HG02870 (cell line): ENCODE measurements at regions not wholly inside any gene's neighbourhood (a gene's known extent, or its start where the extent isn't known, plus 50 kb on each side); places are given as distances from the start of the nearest gene placed in this dataset.
"Not testable (repeated sequence)": the region's sequence is repeated elsewhere in the genome, so short reads cannot be mapped to it uniquely, and the experiment has no call there.

Experiments
- ATAC-seq: cut with Tn5 transposase; IDR thresholded peaks from one replicate; pipeline ENCODE4 v1.9.1; 2021; ENCODE audit warnings: mild to moderate bottlenecking, moderate library complexity; ENCODE audit not compliant: unreplicated experiment

GRCh38 chr10:106111246-106111645 is 1053.3 kb downstream of the SORCS1 start:
- no peak for ATAC-seq

GRCh38 chr10:106107706-106108105 is 1056.8 kb downstream of the SORCS1 start:
- ATAC-seq: no peak

- no peak for ATAC-seq
Observed at GRCh38 chr10:106106114-106106513, 1058.4 kb downstream of the SORCS1 start.

- no peak for ATAC-seq
Observed at GRCh38 chr10:106089855-106090254, 1074.7 kb downstream of the SORCS1 start.

GRCh38 chr10:106086391-106086790 is 1078.1 kb downstream of the SORCS1 start:
- ATAC-seq: no peak

GRCh38 chr10:106083572-106083971 is 1080.9 kb downstream of the SORCS1 start:
- ATAC-seq: no peak

GRCh38 chr10:106082865-106083264 is 1081.6 kb downstream of the SORCS1 start:
- no peak for ATAC-seq

- no peak for ATAC-seq
Observed at GRCh38 chr10:106078895-106079576, 1085.5 kb downstream of the SORCS1 start.

GRCh38 chr10:106076496-106076895 is 1088.0 kb downstream of the SORCS1 start:
- no peak for ATAC-seq

- ATAC-seq: no peak
Observed at GRCh38 chr10:106053061-106053460, 1111.4 kb downstream of the SORCS1 start.

GRCh38 chr10:106044503-106044902 is 1120.0 kb downstream of the SORCS1 start:
- ATAC-seq: no peak

GRCh38 chr10:106043863-106044262 is 1120.6 kb downstream of the SORCS1 start:
- no peak for ATAC-seq

- ATAC-seq: no peak
Observed at GRCh38 chr10:106038246-106038645, 1126.3 kb downstream of the SORCS1 start.

GRCh38 chr10:106033065-106033464 is 1131.4 kb downstream of the SORCS1 start:
- no peak for ATAC-seq

GRCh38 chr10:106032450-106033002 is 1132.0 kb downstream of the SORCS1 start:
- ATAC-seq: no peak

- no peak for ATAC-seq
Observed at GRCh38 chr10:106027240-106027639, 1137.3 kb downstream of the SORCS1 start.

- ATAC-seq: no peak
Observed at GRCh38 chr10:106025208-106025811, 1139.2 kb downstream of the SORCS1 start.

GRCh38 chr10:106023329-106023728 is 1141.2 kb downstream of the SORCS1 start:
- ATAC-seq: no peak

- ATAC-seq: not testable (repeated sequence)
Observed at GRCh38 chr10:106019559-106019958, 1144.9 kb downstream of the SORCS1 start.

- ATAC-seq: not testable (repeated sequence)
Observed at GRCh38 chr10:106015369-106016199, 1148.9 kb downstream of the SORCS1 start.

GRCh38 chr10:106011250-106011649 is 1153.3 kb downstream of the SORCS1 start:
- ATAC-seq: no peak
